Immature natural killer cell (primary cell): ENCODE measurements at regions not wholly inside any gene's neighbourhood (a gene's known extent, or its start where the extent isn't known, plus 50 kb on each side); places are given as distances from the start of the nearest gene placed in this dataset.
"Not testable (repeated sequence)": the region's sequence is repeated elsewhere in the genome, so short reads cannot be mapped to it uniquely, and the experiment has no call there.

Experiments used
- DNase-seq, 3 donors: peaks; one replicate each; pipeline ENCODE4 v3.0.0; 2022; ENCODE audit warnings: mixed read lengths in 1 of 3
- H3K27ac Mint-ChIP-seq, 6 donors: one replicate each; pipeline ENCODE4 v1.8.0; 2020; ENCODE audit warnings: mixed read lengths in 6 of 6, mild to moderate bottlenecking in 5 of 6, inconsistent platforms in 4 of 6, moderate library complexity in 3 of 6
- H3K27me3 Mint-ChIP-seq, 3 donors: one replicate each; pipeline ENCODE4 v1.8.0; 2020 to 2021; ENCODE audit warnings: low read depth in 3 of 3, mild to moderate bottlenecking in 3 of 3, mixed read lengths in 3 of 3, moderate library complexity in 3 of 3, inconsistent platforms in 1 of 3
- H3K36me3 Mint-ChIP-seq, 3 donors: one replicate each; pipeline ENCODE4 v1.8.0; 2020; ENCODE audit warnings: mixed read lengths in 3 of 3, inconsistent platforms in 2 of 3, mild to moderate bottlenecking in 2 of 3
- H3K4me1 Mint-ChIP-seq, 2 donors: one replicate each; pipeline ENCODE4 v1.8.0; 2020; ENCODE audit warnings: inconsistent platforms in 2 of 2, mild to moderate bottlenecking in 2 of 2, mixed read lengths in 2 of 2, moderate library complexity in 1 of 2
- H3K4me3 Mint-ChIP-seq, 5 donors: one replicate each; pipeline ENCODE4 v1.8.0; 2020; ENCODE audit warnings: mild to moderate bottlenecking in 5 of 5, mixed read lengths in 5 of 5, inconsistent platforms in 3 of 5, moderate library complexity in 3 of 5
- H3K9me3 Mint-ChIP-seq, 6 donors: one replicate each; pipeline ENCODE4 v1.8.0; 2020; ENCODE audit warnings: mild to moderate bottlenecking in 6 of 6, mixed read lengths in 6 of 6, inconsistent platforms in 4 of 6, moderate library complexity in 3 of 6

GRCh38 chr3:67104388-67104787, 106.3 kb downstream of the KBTBD8 start:
- no peaks in the 10 kb centered on the region for H3K36me3 Mint-ChIP-seq
- DNase-seq = no peak
- no peak overlapping the region for H3K4me3 Mint-ChIP-seq
- H3K27me3 Mint-ChIP-seq = peaks cover 2 to 3% (median 3%) of the 10 kb centered on the region in 3 donors
- H3K27ac Mint-ChIP-seq = no peak overlapping the region
- H3K4me1 Mint-ChIP-seq = no peaks in the 10 kb centered on the region
- H3K9me3 Mint-ChIP-seq = no peaks in the 10 kb centered on the region

- Mint-ChIP-seq H3K27ac (no peak overlapping the region), H3K9me3 (no peaks in the 10 kb centered on the region), H3K4me1 (no peaks in the 10 kb centered on the region), H3K4me3 (no peak overlapping the region), H3K27me3 (peaks cover 0 to 2% (median 2%) of the 10 kb centered on the region in 3 donors), H3K36me3 (no peaks in the 10 kb centered on the region)
- no peak for DNase-seq
These were observed 108.8 kb downstream of the KBTBD8 start for GRCh38 chr3:67106874-67107273.

DNA sequence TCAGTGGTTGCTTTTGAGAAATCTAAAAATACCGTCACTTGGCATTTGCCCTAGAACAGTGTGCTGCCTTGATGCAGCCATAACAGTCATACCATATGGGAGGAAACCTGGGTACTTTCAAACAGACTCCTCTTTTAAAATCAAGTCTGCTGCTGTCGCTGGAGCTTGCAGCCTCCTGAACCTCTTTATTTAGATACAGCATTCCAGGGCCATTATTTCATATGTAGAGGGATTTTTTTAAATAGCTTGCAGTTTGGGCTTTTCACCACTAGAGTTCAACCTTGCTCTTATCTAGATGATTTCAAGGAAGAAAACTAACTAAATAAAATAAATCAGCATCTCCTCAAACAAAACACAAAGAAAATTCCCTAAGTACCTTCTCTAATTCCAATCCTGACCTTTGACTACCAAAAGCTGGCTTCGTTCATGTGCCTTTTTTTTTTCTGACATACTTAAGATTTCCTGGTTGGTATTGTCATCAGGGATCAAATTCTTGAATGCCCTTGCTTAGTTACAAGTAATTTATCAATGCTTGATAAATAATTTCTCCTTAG, 111.6 kb downstream of the KBTBD8 start:
- H3K27me3 Mint-ChIP-seq = peaks cover 0 to 2% (median 2%) of the 10 kb centered on the region in 3 donors
- no peak overlapping the region for H3K27ac Mint-ChIP-seq
- DNase-seq = no peak
- no peak overlapping the region for H3K4me3 Mint-ChIP-seq
- H3K36me3 Mint-ChIP-seq = no peaks in the 10 kb centered on the region
- H3K4me1 Mint-ChIP-seq = peaks cover 0 to 4% of the 10 kb centered on the region in 2 donors
- no peaks in the 10 kb centered on the region for H3K9me3 Mint-ChIP-seq

GRCh38 chr3:67113802-67114407, 115.8 kb downstream of the KBTBD8 start:
- no peaks in the 10 kb centered on the region for H3K36me3 Mint-ChIP-seq
- peaks cover 0 to 4% of the 10 kb centered on the region in 2 donors for H3K4me1 Mint-ChIP-seq
- peaks cover 0 to 8% (median 4%) of the 10 kb centered on the region in 3 donors for H3K27me3 Mint-ChIP-seq
- H3K4me3 Mint-ChIP-seq = no peak overlapping the region
- no peaks in the 10 kb centered on the region for H3K9me3 Mint-ChIP-seq
- DNase-seq = peak; percentile 52 to 63 (median 56)
- H3K27ac Mint-ChIP-seq = no peak overlapping the region

GRCh38 chr3:67118122-67118521, 120.0 kb downstream of the KBTBD8 start:
- DNase-seq = no peak
- H3K27me3 Mint-ChIP-seq = peaks cover 0 to 12% (median 4%) of the 10 kb centered on the region in 3 donors
- no peak overlapping the region for H3K4me3 Mint-ChIP-seq
- peaks cover 0 to 1% (median 0%) of the 10 kb centered on the region in 6 donors for H3K9me3 Mint-ChIP-seq
- peaks cover 0 to 4% of the 10 kb centered on the region in 2 donors for H3K4me1 Mint-ChIP-seq
- H3K27ac Mint-ChIP-seq = no peak overlapping the region
- H3K36me3 Mint-ChIP-seq = no peaks in the 10 kb centered on the region

GRCh38 chr3:67118635-67119034, 120.5 kb downstream of the KBTBD8 start:
- peaks cover 0 to 1% (median 0%) of the 10 kb centered on the region in 6 donors for H3K9me3 Mint-ChIP-seq
- no peak overlapping the region for H3K4me3 Mint-ChIP-seq
- H3K4me1 Mint-ChIP-seq = peaks cover 0 to 2% of the 10 kb centered on the region in 2 donors
- H3K27me3 Mint-ChIP-seq = peaks cover 0 to 12% (median 4%) of the 10 kb centered on the region in 3 donors
- no peaks in the 10 kb centered on the region for H3K36me3 Mint-ChIP-seq
- no peak for DNase-seq
- no peak overlapping the region for H3K27ac Mint-ChIP-seq

GRCh38 chr3:67123914-67124313, 125.8 kb downstream of the KBTBD8 start:
- no peak for DNase-seq
- H3K4me1 Mint-ChIP-seq = no peaks in the 10 kb centered on the region
- H3K4me3 Mint-ChIP-seq = no peak overlapping the region
- H3K36me3 Mint-ChIP-seq = peaks cover 0 to 3% (median 0%) of the 10 kb centered on the region in 3 donors
- peaks cover 0 to 8% (median 3%) of the 10 kb centered on the region in 6 donors for H3K9me3 Mint-ChIP-seq
- H3K27ac Mint-ChIP-seq = no peak overlapping the region
- peaks cover 0 to 4% (median 3%) of the 10 kb centered on the region in 3 donors for H3K27me3 Mint-ChIP-seq

DNA sequence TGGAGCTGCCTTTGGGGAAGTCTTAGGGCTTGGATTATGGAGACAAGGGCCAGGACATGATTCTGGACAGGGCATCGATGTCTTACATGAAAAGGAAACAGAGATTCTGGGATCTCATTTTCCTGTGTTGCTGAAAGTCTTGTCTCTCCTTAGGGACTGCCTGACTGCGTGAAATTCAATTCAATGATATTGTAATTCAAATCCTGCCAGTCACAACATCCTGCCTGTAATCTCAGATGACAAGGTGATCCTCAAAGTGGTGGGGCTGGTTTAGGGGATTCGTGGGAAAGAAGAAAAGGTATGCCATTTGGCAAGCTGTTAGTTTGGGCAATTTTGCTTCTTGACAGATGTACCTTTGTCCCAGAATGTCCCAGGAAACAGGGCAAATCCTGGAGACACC, 129.1 kb downstream of the KBTBD8 start:
- no peak overlapping the region for H3K27ac Mint-ChIP-seq
- no peak overlapping the region for H3K4me3 Mint-ChIP-seq
- H3K36me3 Mint-ChIP-seq = peaks cover 0 to 3% (median 0%) of the 10 kb centered on the region in 3 donors

DNA sequence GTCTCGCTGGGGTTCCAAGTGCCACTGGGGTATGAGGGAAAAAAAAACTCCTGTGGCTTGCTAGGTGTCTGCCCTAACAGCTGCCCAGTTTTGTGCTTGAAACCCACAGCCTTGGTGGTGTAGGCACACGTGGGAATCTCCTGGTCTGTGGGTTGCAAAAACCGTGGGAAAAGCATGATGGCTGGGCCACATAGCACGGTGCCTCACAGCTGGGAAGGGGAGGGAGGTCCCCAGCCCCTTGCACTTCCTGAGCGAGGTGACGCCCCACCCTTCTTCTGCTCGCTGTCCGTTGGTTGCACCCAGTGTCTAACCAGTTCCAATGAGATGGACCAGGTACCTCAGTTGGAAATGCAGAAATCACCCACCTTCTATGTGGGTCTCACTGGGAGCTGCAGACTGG, 144.3 kb downstream of the KBTBD8 start:
- Mint-ChIP-seq H3K27me3 (peaks cover 0 to 3% (median 3%) of the 10 kb centered on the region in 3 donors), H3K4me3 (no peak overlapping the region), H3K4me1 (no peaks in the 10 kb centered on the region), H3K36me3 (peaks cover 0 to 5% (median 0%) of the 10 kb centered on the region in 3 donors), H3K9me3 (peaks cover 6 to 28% (median 8%) of the 10 kb centered on the region in 6 donors), H3K27ac (no peak overlapping the region)
- no peak for DNase-seq

More for the DNA sequence above, 129.1 kb downstream of the KBTBD8 start:
- Mint-ChIP-seq H3K27me3 (peaks cover 0 to 3% (median 0%) of the 10 kb centered on the region in 3 donors), H3K9me3 (peaks cover 0 to 8% (median 2%) of the 10 kb centered on the region in 6 donors), H3K4me1 (no peaks in the 10 kb centered on the region)
- no peak for DNase-seq

DNA sequence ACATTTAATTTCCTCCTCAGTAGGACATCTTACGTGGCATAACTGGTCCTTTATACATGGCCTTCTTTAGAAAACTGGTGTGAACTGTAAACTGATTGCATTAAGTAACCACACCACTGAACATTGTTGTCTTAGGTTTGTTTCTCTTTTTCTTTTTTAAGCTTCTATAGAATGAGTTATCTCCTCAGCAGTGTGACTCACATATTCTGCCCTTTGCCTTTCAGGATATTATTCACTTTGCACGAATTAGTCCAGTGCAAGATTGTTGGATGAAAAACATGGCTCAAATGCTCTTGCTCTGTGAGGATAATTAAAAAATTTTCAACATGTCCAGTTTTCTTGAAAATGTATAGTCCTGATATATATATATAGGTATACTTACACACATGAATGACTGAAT, 147.6 kb downstream of the KBTBD8 start:
- H3K27ac Mint-ChIP-seq = no peak overlapping the region
- peaks cover 0 to 12% (median 4%) of the 10 kb centered on the region in 6 donors for H3K9me3 Mint-ChIP-seq
- H3K4me1 Mint-ChIP-seq = no peaks in the 10 kb centered on the region
- peaks cover 2 to 3% (median 2%) of the 10 kb centered on the region in 3 donors for H3K27me3 Mint-ChIP-seq
- no peak for DNase-seq
- H3K36me3 Mint-ChIP-seq = peaks cover 0 to 4% (median 0%) of the 10 kb centered on the region in 3 donors
- H3K4me3 Mint-ChIP-seq = no peak overlapping the region

DNA sequence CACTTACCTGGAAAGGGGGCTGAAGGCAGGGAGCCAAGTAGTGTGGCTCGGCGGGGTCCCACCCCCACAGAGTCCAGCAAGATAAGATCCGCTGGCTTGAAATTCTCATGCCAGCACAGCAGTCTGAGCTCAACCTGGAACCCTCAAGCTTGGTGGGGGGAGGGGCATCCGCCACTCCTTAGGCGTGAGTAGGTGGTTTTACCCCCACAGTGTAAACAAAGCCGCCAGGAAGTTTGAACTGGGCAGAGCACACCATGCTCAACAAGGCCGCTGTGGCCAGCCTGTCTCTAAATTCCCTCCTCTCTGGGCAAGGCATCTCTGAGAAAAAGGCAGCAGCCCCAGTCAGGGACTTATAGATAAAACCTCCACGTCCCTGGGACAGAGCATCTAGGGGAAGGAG, 156.3 kb downstream of the KBTBD8 start:
- Mint-ChIP-seq H3K36me3 (no peaks in the 10 kb centered on the region), H3K9me3 (peaks cover 0 to 8% (median 2%) of the 10 kb centered on the region in 6 donors), H3K4me1 (no peaks in the 10 kb centered on the region), H3K27ac (no peak overlapping the region), H3K4me3 (no peak overlapping the region), H3K27me3 (peaks cover 0 to 2% (median 2%) of the 10 kb centered on the region in 3 donors)
- DNase-seq = no peak

- Mint-ChIP-seq H3K4me3 (no peak overlapping the region), H3K9me3 (peaks cover 0 to 6% (median 1%) of the 10 kb centered on the region in 6 donors), H3K4me1 (no peaks in the 10 kb centered on the region), H3K27ac (no peak overlapping the region), H3K27me3 (peaks cover 0 to 2% (median 2%) of the 10 kb centered on the region in 3 donors), H3K36me3 (no peaks in the 10 kb centered on the region)
- DNase-seq = no peak
These were observed 169.4 kb downstream of the KBTBD8 start for GRCh38 chr3:67167481-67167880.

DNA sequence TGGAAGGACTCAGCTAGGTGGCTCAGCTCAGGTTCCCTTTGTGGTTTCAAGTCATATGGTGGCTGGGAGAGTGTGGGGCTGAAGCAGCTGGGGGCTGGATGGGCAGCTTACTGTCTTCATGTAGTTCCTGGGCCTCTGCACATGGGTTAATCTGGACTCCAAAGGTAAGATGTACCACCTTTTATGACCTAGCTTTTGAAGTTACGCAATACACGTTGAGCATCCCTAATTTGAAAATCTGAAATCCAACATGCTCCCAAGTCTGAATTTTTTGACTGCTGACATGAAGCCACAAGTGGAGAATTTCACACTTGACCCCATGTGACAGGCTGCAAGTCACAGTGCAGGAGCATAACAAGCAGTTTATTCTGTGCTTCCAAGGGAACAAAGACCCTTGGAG, 173.7 kb downstream of the KBTBD8 start:
- peaks cover 0 to 22% (median 4%) of the 10 kb centered on the region in 6 donors for H3K9me3 Mint-ChIP-seq
- no peaks in the 10 kb centered on the region for H3K4me1 Mint-ChIP-seq
- no peak overlapping the region for H3K4me3 Mint-ChIP-seq
- no peak overlapping the region for H3K27ac Mint-ChIP-seq
- no peak for DNase-seq
- no peaks in the 10 kb centered on the region for H3K27me3 Mint-ChIP-seq
- no peaks in the 10 kb centered on the region for H3K36me3 Mint-ChIP-seq

- not testable (repeated sequence) for H3K4me1 Mint-ChIP-seq, H3K27ac Mint-ChIP-seq, DNase-seq, H3K27me3 Mint-ChIP-seq, H3K36me3 Mint-ChIP-seq, H3K4me3 Mint-ChIP-seq
- peaks cover 0 to 29% (median 7%) of the 10 kb centered on the region in 6 donors for H3K9me3 Mint-ChIP-seq
These were observed 175.0 kb downstream of the KBTBD8 start for GRCh38 chr3:67173130-67173529.
